HEK293 (cell line): ENCODE measurements at regions not wholly inside any gene's neighbourhood (a gene's known extent, or its start where the extent isn't known, plus 50 kb on each side); places are given as distances from the start of the nearest gene placed in this dataset.

Source experiments
- CTCF ChIA-PET: fragments of 350-600 bp; formaldehyde crosslinking; extraction: SDS; loops from one replicate; lab custom pipeline; 2021; ENCODE audit warnings: antibody characterized with exemption; lab: Yijun Ruan, JAX
- POLR2A ChIA-PET: fragments of 300-600 bp; formaldehyde crosslinking; extraction: SDS; loops from one replicate; lab custom pipeline; 2020; ENCODE audit warnings: antibody characterized with exemption, inconsistent platforms; lab: Yijun Ruan, JAX
- H3K27ac ChIP-seq: fragments of 200-500 bp; sonication (Bioruptor generic); 2 replicates; pipeline ENCODE4 v1.5.1; 2014; ENCODE audit warnings: low read depth, low read length, control low read depth, inconsistent platforms; ENCODE audit errors: extremely low read depth
- H3K36me3 ChIP-seq, 2 experiments: fragments of 200-500 bp in 1 of 2; sonication (Bioruptor generic) in 1 of 2; 1 replicate in 1 of 2; 2 replicates in 1 of 2; pipeline ENCODE4 v1.5.1; 2014 to 2017; ENCODE audit warnings: inconsistent platforms in 2 of 2, low read length in 2 of 2; ENCODE audit not compliant: control insufficient read depth in 2 of 2, insufficient read depth in 1 of 2
- H3K4me1 ChIP-seq: fragments of 200-500 bp; sonication (Bioruptor generic); 2 replicates; pipeline ENCODE4 v1.5.1; 2014; ENCODE audit warnings: mild to moderate bottlenecking, low read length, inconsistent platforms; ENCODE audit not compliant: control insufficient read depth, insufficient read depth
- H3K4me3 ChIP-seq: 2 replicates; pipeline ENCODE4 v1.5.1; 2011; ENCODE audit warnings: low read depth, mild to moderate bottlenecking, control low read depth, low read length, moderate library complexity
- H3K9me3 ChIP-seq: fragments of 200-500 bp; sonication (Bioruptor generic); 2 replicates; pipeline ENCODE4 v1.5.1; 2014; ENCODE audit warnings: low read depth, low read length, inconsistent platforms; ENCODE audit not compliant: control insufficient read depth, insufficient read depth
- ATF2 ChIP-seq: fragments of 450-650 bp; formaldehyde crosslinking; IDR thresholded peaks from 2 replicates; pipeline ENCODE4 v1.5.1; 2016; ENCODE audit warnings: missing biosample characterization, missing genetic modification characterization, low read depth
- BCL11B ChIP-seq: fragments of 450-650 bp; formaldehyde crosslinking; IDR thresholded peaks from 2 replicates; pipeline ENCODE4 v1.5.1; 2016; ENCODE audit warnings: low read depth, missing biosample characterization, missing genetic modification characterization
- MEIS1 ChIP-seq: sonication (generic); formaldehyde crosslinking; IDR thresholded peaks from 2 replicates; pipeline ENCODE4 v1.8.1; 2022; ENCODE audit warnings: missing genetic modification reagents, mild to moderate bottlenecking, borderline replicate concordance
- OSR2 ChIP-seq: fragments of 450-650 bp; formaldehyde crosslinking; IDR thresholded peaks from 2 replicates; pipeline ENCODE4 v1.5.1; 2016; ENCODE audit warnings: missing biosample characterization, missing genetic modification characterization
- SP2 ChIP-seq: fragments of 450-650 bp; formaldehyde crosslinking; IDR thresholded peaks from 2 replicates; pipeline ENCODE4 v1.5.1; 2016; ENCODE audit warnings: missing biosample characterization, missing genetic modification characterization
- WT1 ChIP-seq: fragments of 450-650 bp; formaldehyde crosslinking; IDR thresholded peaks from 2 replicates; pipeline ENCODE4 v1.5.1; 2016; ENCODE audit warnings: missing biosample characterization, missing genetic modification characterization
- ZNF146 ChIP-seq: fragments of 450-650 bp; formaldehyde crosslinking; IDR thresholded peaks from 2 replicates; pipeline ENCODE4 v1.5.1; 2016; ENCODE audit warnings: missing biosample characterization, missing genetic modification characterization
- ZNF2 ChIP-seq: fragments of 450-650 bp; formaldehyde crosslinking; IDR thresholded peaks from 2 replicates; pipeline ENCODE4 v1.5.1; 2016; ENCODE audit warnings: missing biosample characterization, missing genetic modification characterization
- ZNF211 ChIP-seq: fragments of 450-650 bp; formaldehyde crosslinking; IDR thresholded peaks from 2 replicates; pipeline ENCODE4 v1.5.1; 2016; ENCODE audit warnings: low read depth, missing biosample characterization, missing genetic modification characterization
- ZNF274 ChIP-seq, 2 experiments: fragments of 200-500 bp in 1 of 2; fragments of 450-650 bp in 1 of 2; sonication (Bioruptor generic) in 1 of 2; formaldehyde crosslinking in 1 of 2; IDR thresholded peaks; 2 replicates each; pipeline versions ENCODE4 v1.5.1 to v1.6.1; 2014 to 2016; ENCODE audit warnings: borderline replicate concordance in 1 of 2, inconsistent platforms in 1 of 2, low read length in 1 of 2, missing biosample characterization in 1 of 2, missing genetic modification characterization in 1 of 2
- ZNF280C ChIP-seq: fragments of 450-650 bp; formaldehyde crosslinking; IDR thresholded peaks from 2 replicates; pipeline ENCODE4 v1.5.1; 2016; ENCODE audit warnings: missing biosample characterization, missing genetic modification characterization
- ZNF324 ChIP-seq: fragments of 450-650 bp; formaldehyde crosslinking; IDR thresholded peaks from 2 replicates; pipeline ENCODE4 v1.5.1; 2016; ENCODE audit warnings: missing biosample characterization, missing genetic modification characterization
- ZNF354C ChIP-seq: fragments of 450-650 bp; formaldehyde crosslinking; IDR thresholded peaks from 2 replicates; pipeline ENCODE4 v1.5.1; 2016; ENCODE audit warnings: missing biosample characterization, missing genetic modification characterization, low read depth, borderline replicate concordance
- ZNF391 ChIP-seq: fragments of 450-650 bp; formaldehyde crosslinking; IDR thresholded peaks from 2 replicates; pipeline ENCODE4 v1.5.1; 2016; ENCODE audit warnings: low read depth, missing biosample characterization, missing genetic modification characterization, borderline replicate concordance
- ZNF48 ChIP-seq: fragments of 450-650 bp; formaldehyde crosslinking; IDR thresholded peaks from 2 replicates; pipeline ENCODE4 v1.5.1; 2016; ENCODE audit warnings: missing biosample characterization, missing genetic modification characterization
- ZNF544 ChIP-seq: fragments of 450-650 bp; formaldehyde crosslinking; IDR thresholded peaks from 2 replicates; pipeline ENCODE4 v1.5.0; 2017; ENCODE audit warnings: missing biosample characterization, missing genetic modification characterization
- ZNF571 ChIP-seq: fragments of 450-650 bp; formaldehyde crosslinking; IDR thresholded peaks from 2 replicates; pipeline ENCODE4 v1.5.0; 2017; ENCODE audit warnings: missing biosample characterization, missing genetic modification characterization
- ZNF654 ChIP-seq: fragments of 450-650 bp; formaldehyde crosslinking; IDR thresholded peaks from 2 replicates; pipeline ENCODE4 v1.5.1; 2016; ENCODE audit warnings: low read depth, missing biosample characterization, missing genetic modification characterization
- ZNF664 ChIP-seq: fragments of 450-650 bp; formaldehyde crosslinking; IDR thresholded peaks from 2 replicates; pipeline ENCODE4 v1.5.1; 2016; ENCODE audit warnings: missing biosample characterization, missing genetic modification characterization
- ZSCAN23 ChIP-seq: fragments of 450-650 bp; formaldehyde crosslinking; IDR thresholded peaks from 2 replicates; pipeline ENCODE4 v1.5.1; 2016; ENCODE audit warnings: missing biosample characterization, missing genetic modification characterization
- ZSCAN5A ChIP-seq: fragments of 450-650 bp; formaldehyde crosslinking; IDR thresholded peaks from 2 replicates; pipeline ENCODE4 v1.5.1; 2016; ENCODE audit warnings: missing biosample characterization, missing genetic modification characterization

GRCh38 chr16:55239723-55240122 lies 84.3 kb upstream of the IRX6 start:
- POLR2A ChIA-PET: no interaction called here
- CTCF ChIA-PET: no interaction called here
- Histone ChIP-seq H3K36me3 (no peaks in the 10 kb centered on the region), H3K4me1 (no peaks in the 10 kb centered on the region), H3K27ac (no peak overlapping the region), H3K9me3 (no peaks in the 10 kb centered on the region), H3K4me3 (no peak overlapping the region)
- no peak for TF ChIP-seq ZNF324
- no peak for TF ChIP-seq ZNF48 (tag by site-specific recombination)
- TF ChIP-seq ZSCAN5A: no peak
- no peak for TF ChIP-seq ZNF2 (tag by site-specific recombination)
- TF ChIP-seq ZNF211 (tag by site-specific recombination): no peak

GRCh38 chr16:55240888-55241287 lies 83.1 kb upstream of the IRX6 start:
- no peaks in the 10 kb centered on the region for H3K36me3 ChIP-seq
- no peak overlapping the region for H3K4me3 ChIP-seq
- H3K4me1 ChIP-seq: no peaks in the 10 kb centered on the region
- CTCF ChIA-PET: no interaction called here
- no peaks in the 10 kb centered on the region for H3K9me3 ChIP-seq
- H3K27ac ChIP-seq: no peak overlapping the region
- POLR2A ChIA-PET: no interaction called here
- TF ChIP-seq ZNF571 (tag by site-specific recombination): no peak
- no peak for TF ChIP-seq MEIS1 (CRISPR knock-in tag)
- no peak for TF ChIP-seq BCL11B
- TF ChIP-seq ZNF391: no peak
- no peak for TF ChIP-seq ZSCAN23 (tag by site-specific recombination)
- no peak for TF ChIP-seq WT1 (tag by site-specific recombination)
- no peak for TF ChIP-seq SP2 (tag by site-specific recombination)
- no peak for TF ChIP-seq OSR2 (tag by site-specific recombination)
- no peak for TF ChIP-seq ZNF274 (IDR thresholded peaks at IDR 0.05; ENCODE audit: low read length)
- TF ChIP-seq ZNF274 (tag by site-specific recombination; IDR thresholded peaks at IDR 0.05; ENCODE audit: borderline replicate concordance): no peak
- TF ChIP-seq ZNF146 (tag by site-specific recombination): no peak
- no peak for TF ChIP-seq ZNF544 (tag by site-specific recombination)
- TF ChIP-seq ZNF280C: no peak
- no peak for TF ChIP-seq ZNF664
- no peak for TF ChIP-seq ZNF354C (tag by site-specific recombination)
- TF ChIP-seq ZNF654 (tag by site-specific recombination): no peak
- TF ChIP-seq ATF2 (tag by site-specific recombination): no peak
- TF ChIP-seq, all 188 proteins: peak for 0
